Ishikawa (cell line): ENCODE measurements at regions not wholly inside any gene's neighbourhood (a gene's known extent, or its start where the extent isn't known, plus 50 kb on each side); places are given as distances from the start of the nearest gene placed in this dataset.

Experiments used
- CREB1 ChIP-seq: IDR thresholded peaks from 2 replicates; pipeline ENCODE4 v1.6.1; 2012; ENCODE audit warnings: low read depth
- EP300 ChIP-seq: IDR thresholded peaks from 2 replicates; pipeline ENCODE4 v1.6.1; 2012; ENCODE audit warnings: borderline replicate concordance
- MAX ChIP-seq: IDR thresholded peaks from 2 replicates; pipeline ENCODE4 v1.6.1; 2012
- YY1 ChIP-seq: IDR thresholded peaks from 2 replicates; pipeline ENCODE4 v1.6.1; 2012; ENCODE audit warnings: low read depth
- TF ChIP-seq, protein P1 (sequence below): IDR thresholded peaks from 2 replicates; pipeline ENCODE4 v1.6.1; 2012; ENCODE audit warnings: low read depth, mild to moderate bottlenecking

GRCh38 chr9:134217431-134218210 is 53.3 kb upstream of the RNU6ATAC start:
- TF ChIP-seq MAX (no peak), CREB1 (no peak), EP300 (no peak), YY1 (no peak)
- TF ChIP-seq, protein P1, sequence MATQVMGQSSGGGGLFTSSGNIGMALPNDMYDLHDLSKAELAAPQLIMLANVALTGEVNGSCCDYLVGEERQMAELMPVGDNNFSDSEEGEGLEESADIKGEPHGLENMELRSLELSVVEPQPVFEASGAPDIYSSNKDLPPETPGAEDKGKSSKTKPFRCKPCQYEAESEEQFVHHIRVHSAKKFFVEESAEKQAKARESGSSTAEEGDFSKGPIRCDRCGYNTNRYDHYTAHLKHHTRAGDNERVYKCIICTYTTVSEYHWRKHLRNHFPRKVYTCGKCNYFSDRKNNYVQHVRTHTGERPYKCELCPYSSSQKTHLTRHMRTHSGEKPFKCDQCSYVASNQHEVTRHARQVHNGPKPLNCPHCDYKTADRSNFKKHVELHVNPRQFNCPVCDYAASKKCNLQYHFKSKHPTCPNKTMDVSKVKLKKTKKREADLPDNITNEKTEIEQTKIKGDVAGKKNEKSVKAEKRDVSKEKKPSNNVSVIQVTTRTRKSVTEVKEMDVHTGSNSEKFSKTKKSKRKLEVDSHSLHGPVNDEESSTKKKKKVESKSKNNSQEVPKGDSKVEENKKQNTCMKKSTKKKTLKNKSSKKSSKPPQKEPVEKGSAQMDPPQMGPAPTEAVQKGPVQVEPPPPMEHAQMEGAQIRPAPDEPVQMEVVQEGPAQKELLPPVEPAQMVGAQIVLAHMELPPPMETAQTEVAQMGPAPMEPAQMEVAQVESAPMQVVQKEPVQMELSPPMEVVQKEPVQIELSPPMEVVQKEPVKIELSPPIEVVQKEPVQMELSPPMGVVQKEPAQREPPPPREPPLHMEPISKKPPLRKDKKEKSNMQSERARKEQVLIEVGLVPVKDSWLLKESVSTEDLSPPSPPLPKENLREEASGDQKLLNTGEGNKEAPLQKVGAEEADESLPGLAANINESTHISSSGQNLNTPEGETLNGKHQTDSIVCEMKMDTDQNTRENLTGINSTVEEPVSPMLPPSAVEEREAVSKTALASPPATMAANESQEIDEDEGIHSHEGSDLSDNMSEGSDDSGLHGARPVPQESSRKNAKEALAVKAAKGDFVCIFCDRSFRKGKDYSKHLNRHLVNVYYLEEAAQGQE: no peak
